ENCODE measurements at regions not wholly inside any gene's neighbourhood (a gene's known extent, or its start where the extent isn't known, plus 50 kb on each side); places are given as distances from the start of the nearest gene placed in this dataset.

DNA sequence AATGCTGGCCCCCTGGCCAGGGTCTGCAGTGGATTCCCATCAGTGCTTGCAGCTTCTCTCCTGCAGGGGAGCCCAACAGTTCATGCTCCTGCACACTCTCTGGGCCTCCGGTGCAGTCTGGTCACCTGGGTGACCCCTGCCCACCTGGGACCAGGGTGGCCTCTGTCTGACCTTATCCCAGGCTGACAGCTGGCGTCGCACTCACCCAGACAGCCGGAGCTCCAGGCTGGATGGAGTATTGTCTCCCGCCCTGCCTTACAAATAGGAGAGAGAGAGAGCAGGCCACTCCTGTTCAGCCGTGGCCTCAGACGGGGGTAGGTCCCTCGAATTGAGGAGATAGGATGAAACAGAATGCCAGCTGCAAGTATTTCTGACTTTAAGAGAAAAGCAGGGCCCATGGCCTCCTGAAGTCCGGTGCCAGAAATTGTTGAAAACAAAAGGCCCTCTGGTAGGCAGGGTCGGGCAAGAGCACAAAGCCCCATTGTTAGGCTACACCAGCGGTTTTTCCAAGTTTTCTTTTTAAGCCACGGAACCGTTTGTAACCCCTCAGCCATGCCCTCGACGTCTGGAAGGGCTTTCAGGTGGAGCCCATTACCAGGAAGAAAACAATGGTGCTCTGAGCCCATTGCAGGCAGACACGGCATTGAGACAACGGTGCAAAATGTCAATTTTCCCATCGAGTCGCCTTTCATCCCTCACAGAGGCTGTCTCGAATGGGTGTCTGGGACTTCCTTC lies 258.4 kb downstream of the BCL11A start:
- DNase-seq, result no peak

DNA sequence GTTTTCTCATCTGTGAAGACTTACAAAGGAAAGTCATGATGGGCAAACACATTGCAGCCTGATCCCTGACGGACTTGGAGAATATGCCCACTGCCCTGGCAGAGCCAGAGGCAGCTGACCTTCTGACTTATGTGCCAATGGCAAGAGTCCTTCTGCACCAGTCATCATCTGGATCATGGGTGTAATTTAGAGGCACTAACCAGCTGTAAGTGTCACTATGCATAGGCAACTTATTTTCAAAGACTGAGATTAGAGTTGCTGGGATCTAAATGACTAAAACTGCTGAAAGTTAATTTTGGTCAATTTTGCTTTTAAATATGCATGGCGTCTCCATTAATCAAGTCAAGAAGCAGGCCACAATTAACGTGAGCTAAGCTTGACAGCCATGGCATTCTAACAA lies 261.2 kb downstream of the BCL11A start:
- no peak for DNase-seq

DNA sequence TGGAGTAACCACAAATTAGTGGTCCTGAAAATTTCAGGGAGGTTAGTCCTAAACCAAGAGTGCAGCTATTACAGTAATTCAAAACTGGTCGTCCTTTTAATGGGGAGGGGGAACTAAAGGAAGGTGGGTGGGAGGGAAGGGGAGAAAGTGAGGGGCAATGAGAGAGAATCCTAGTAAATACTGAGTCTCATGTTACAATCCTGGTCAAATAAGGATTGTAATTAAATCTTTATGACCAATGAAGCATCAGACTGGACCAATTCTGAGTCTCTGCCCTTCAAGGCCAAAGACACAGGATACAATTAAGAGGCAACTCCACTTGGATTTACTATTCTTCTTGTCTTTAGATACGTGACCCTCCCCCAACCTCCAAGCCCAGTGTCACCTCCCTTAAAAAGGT lies 262.9 kb downstream of the BCL11A start:
- DNase-seq, result no peak

DNA sequence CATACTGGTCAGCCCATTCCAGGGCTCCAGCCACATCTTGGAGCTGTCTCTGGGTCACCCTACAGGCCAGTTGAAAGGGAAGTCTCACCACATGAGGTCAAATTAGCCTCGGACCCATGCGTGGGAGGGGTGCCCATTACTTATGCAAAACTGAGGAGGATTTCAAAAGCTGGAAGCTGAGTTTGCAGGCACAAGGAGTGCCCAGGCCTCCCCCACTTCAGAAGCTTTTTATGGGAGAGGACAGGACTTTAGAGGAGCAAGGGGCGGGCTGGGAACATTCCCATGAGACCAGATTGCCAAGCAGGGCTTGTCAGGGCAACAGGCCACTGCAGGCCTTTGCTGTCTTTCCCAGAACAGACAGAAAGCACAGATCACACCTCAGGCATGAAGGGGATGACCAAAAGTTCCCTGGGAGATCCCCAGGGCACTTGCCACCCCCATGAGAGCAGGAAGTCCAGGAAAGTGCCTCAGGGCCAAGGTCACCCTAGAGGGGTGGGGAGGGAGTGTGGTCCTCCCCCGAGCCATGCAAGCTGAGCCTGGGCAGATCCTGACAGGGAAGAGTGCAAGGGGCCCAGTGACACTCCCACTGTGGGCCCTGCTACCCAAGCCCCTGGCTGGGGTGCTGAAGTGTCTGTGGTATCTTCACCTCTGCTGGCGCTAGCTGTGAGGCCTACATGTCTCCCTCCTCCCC lies 267.7 kb downstream of the BCL11A start:
- DNase-seq, result peak; percentile 37 to 73 (median 60)

DNA sequence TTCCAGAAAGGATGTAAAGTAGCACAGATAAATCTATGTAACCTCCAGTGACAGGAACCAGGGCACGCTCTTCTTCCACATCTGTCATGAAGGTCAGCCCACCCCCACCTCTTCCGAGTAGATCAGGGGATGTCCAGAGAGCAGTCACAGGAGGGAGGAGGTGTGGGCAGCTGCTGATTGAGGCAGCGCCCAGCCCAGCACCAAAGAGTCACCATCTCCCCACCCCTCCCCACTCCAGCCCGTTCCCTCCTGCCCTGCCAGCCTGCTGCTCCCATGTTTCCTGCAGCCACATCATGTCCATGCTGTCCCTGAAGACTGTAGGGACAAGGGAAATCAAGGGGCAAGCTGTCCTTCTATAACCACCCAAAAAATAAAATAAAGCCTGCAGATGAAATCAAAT lies 269.8 kb downstream of the BCL11A start:
- DNase-seq, result no peak

DNA sequence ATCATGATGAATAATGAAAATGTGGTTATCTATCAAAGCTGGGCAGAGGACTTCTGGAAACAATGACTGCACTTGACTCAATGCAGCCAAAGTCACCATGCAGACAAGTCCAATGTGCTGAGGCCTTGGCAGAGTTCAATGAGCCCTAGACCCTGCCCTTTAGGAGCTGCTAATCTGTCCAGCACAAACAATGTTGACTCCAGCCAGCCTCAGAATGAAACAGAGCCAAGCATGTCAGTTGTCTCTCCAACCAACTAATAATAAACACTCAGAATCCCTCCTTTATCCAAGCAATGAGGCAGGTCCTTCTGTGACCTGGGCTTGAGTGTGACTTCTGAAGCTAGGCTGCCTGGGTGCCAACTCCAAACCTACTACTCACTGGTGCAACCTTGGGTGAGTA lies 270.6 kb downstream of the BCL11A start:
- DNase-seq, result no peak

DNA sequence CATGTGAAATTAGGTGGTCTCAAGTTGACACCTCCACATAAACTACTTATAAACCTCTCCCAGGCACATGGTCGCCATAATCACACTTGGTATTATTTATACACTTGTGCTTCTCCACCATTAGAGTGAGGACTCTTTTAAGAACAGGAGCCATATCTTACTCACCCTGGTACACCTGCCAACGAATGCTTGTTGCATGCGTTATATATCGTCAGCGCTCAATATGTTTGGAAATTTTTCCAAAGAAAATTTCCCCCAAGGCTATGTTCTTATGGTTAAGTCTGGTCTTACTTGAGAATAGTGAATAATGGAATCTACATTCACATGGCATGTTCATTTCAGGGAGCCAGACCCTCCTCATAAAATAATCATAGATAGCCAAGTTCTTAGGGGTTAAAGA lies 271.7 kb downstream of the BCL11A start:
- DNase-seq, result no peak

DNA sequence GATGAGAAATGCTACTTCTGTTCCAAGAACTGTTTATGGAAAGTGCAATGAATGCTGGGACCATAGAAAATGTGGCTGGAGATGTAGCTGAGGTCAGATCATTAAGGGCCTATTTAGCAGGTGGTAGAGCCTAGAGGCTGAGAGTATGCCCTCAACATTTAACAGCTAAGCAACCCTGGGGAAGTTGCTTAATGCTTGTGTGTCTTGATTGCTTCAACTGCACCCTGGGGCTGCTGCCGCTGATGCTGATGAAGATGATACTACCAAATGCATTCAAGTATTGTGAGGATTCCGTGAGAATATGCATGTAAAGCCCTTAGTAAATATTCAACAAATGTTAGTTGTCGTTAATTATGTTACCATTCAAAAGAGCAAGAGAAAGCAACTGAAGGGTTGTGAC lies 273.2 kb downstream of the BCL11A start:
- DNase-seq, result no peak

DNA sequence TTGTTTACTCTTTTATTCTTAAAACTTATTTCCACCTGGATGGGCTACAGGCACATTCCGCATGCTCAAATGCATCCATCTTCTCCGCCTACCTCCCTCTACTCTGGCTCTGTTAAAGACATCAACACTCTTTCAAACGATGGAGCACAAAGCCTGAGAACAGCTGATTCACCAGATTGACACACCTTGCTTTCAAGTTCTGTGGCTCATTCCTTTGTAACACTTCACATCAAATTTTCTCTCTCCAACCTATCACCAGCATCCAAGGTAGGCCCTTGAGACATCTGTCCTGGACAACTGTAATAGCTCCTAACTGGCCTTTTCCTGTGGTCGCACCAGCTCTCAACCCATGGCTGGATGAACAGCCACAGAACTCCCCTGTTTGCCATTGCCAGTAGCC lies 274.5 kb downstream of the BCL11A start:
- no peak for DNase-seq

DNA sequence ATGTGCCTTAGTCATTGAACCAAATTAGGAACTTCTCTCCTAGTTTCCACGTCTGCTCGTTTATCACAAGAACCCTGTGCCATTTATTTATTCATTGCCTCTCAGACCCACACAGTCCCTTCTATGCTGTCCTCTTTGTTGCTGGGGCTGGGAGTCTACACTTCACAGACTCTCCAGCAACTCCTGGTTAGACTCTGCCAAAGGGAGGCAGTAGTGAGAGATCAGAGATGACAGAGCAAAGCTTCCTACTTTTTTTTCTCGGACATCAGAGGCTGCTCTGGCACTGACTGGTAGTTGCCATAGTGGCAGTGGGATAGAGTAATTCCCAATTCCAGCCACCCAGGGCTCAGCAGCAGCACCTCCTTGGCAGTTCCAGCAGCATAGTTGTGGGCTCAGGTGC lies 277.5 kb downstream of the BCL11A start:
- no peak for DNase-seq

DNA sequence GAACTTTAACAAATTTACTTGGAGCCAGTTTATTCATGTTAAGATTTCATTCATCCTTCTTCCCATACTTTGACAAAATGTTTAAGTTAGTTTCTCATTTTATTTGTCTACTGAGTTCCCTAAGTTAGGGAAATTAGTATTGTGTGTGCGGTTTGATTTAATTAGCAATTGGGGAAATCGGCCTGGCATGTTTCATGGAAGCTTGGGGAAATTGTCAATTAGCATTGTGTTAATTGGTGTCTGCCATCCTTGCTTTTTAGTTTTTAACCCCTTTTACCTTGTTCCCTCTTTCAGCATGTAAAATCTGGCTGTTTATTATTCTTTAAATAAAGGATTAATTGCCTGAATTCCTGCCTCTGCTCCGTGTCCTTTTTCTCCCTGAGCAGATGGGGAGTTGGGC lies 279.6 kb downstream of the BCL11A start:
- no peak for DNase-seq

DNA sequence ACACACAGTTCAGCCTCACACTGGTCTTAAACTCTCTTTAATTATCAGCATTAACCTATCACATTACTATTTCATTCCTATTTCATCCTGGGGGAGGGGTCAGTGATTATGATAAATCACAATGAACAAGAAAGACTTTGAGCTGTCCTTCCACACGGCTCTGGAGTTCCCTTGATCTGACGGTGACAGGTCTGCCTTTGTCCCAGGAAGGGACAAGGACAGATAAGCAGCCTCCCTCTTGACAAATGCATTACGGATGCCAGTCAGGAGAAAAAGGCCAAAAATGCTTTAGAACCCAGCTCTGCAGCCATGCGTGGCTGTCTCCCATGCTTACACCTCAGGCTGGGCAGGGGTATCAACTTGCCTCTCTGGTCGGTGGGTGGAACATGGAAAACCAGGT lies 281.7 kb downstream of the BCL11A start:
- DNase-seq, result no peak

DNA sequence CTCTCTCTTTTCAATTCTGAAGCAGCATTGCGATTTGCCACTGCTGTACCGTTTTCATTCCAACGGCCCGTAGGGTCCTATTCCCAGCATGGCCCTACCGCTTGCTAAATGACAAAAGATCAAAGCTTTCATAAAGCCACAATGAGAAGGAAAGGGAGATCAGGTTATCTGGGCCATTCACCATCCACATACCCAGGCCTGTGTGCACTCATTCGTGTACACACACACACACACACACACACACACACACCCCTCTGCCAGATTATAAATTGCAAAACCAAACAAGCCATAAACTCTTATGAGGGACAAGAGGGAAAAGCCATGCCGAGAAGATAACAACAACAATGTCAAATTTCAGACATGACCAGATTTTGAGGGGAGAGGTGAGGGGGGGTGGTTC lies 282.3 kb downstream of the BCL11A start:
- no peak for DNase-seq

DNA sequence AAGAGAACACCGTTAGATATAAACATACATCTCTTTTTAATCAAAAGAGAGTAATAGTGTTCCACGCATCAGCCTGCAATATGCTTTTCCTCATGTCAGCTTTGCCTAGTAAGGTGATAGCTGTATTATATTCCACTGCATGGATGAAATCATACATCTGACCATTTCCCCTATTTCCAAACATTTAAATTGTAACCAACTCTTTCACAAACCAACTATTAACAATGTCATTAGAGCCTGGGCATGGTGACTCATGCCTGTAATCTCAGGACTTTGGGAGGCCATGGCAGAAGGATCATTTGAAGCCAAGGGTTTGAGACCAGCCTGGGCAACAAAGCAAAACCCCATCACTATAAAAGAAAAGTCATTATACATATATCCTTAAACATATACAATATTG lies 284.8 kb downstream of the BCL11A start:
- peak in 2 of 4 experiments; percentile 44 to 48 for DNase-seq

DNA sequence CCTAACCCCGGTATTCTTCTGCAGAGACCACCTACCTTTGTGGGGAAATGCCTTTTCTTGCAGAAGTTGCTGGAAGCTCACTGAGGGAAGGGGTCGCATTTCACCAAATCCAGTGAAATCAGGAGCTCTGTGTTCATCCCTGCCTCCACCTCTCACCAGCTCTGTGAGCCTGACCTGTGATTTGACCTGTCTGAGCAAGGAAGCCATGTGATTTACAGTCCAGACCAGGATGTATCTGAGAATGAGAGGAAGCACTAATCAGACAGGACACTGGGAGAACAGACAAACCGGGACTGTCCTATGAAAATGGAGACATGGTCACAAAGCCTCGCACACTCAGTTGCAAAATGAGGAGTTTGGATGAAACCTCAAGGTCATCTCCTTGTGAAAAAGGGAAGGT lies 285.4 kb downstream of the BCL11A start:
- no peak for DNase-seq

DNA sequence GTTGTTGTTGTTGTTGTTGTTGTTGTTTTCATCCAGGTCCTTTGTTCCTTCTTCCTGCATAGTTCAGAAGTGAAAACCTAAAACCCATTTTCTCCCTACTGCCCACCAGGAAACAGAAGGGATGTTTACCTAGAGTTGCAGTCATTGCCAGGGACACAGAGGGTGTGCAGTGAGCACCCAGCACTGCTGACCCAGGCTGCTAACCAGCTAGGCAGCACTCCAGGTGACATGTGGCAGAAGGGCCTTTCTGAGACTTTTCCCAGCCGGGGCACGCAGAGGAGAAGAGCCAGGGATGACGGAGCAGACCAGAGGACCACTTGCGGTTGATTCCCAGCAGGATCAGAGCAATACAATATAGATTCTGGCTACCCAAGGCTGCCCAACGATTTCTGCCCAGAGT lies 286.3 kb downstream of the BCL11A start:
- DNase-seq, result no peak

DNA sequence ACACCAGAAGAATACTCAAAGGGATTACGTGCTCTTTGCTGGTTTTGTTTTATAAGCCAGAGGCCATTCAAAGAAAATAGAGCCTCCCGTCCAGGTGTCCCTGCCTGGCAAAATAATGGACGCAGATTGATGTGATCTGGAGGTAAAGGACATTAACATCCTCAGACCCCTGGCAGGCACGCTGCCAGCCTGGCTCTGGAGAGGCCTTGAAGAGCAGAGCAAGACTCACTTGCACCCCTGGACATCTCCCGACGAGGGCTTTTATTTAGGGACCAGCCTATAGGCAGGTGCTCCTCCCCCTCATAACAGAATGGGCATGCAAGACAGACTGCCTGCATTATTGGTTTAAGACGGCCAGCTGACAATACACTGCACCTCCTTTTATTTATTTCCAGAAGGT lies 291.3 kb downstream of the BCL11A start:
- no peak for DNase-seq

DNA sequence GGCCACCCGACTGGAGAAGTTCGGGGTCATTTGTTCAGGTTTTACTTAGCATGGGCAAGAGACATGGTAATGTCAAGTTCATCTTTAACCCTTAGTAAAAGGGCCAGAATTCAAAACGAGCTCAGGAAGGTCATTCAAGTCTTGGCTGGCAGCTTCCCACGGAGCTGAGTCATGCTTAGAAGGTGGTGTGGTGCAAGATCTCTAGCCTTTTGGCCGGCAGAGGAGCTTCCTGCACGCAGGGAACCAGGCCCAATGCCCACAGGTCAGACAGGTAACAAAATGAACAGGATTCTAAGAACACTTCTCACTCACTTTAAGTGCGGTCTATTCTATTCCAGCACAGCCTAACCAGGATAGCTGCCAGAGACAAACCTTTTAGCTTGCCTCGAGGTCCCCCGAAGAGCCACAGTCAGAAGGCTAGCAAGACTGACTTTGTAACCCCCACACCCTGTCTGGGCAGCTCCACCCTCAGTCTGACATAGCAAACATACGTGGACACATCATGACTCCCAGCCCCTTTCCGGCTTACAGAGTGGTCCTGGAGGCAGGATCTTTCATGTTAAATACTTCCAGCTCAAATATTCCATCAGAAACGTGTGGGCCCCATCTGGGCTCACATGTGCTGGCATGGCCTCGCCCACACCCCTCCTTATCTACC lies 292.7 kb downstream of the BCL11A start:
- peak; percentile 55 to 79 (median 69) for DNase-seq

DNA sequence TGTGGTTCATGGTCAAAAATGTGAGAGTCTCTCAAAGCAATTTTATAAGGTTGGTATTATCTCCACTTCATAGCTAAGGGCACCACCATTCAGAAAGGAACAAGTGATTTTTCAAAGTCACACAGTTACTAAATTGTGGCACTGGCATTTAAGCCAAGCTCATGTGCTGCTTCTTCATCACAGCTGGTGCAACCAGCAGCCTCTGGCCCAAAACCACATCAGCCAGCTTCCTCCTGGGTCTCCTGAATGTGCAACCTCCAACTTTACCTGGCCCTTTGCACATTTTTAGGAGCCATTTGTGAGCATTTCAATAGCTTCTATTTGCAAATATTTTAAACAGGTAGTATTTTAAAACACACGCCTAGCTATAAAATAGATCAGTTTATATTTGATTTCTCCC lies 293.7 kb downstream of the BCL11A start:
- DNase-seq, result peak; percentile 6 to 51 (median 43)

DNA sequence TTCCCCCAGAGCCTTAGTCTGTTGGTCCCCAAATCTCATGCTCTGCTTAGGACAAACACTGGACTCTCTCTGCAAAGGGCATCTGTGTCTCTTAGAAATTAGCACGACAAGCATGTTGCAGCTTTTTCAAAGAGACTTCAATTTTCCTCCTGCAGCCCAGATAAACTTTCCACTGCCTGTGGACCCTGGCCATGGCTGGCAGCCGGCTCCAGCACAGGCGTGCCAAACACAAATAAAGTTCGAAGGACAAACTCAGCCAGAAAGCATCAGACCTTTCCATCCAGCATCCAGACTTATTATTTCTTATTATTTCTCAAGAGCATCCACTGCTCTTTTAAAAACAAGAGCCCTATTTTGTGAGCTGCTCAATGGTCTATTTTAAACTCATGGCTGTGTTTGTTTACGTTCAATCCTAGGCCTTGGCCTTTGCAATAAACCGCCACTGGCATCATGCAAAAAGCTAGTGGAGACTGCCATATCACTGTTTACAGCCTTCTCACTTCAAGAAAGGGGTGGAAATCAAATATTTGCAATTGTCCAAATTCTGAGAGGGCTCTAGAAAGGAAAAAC lies 300.8 kb downstream of the BCL11A start:
- DNase-seq, result no peak

DNA sequence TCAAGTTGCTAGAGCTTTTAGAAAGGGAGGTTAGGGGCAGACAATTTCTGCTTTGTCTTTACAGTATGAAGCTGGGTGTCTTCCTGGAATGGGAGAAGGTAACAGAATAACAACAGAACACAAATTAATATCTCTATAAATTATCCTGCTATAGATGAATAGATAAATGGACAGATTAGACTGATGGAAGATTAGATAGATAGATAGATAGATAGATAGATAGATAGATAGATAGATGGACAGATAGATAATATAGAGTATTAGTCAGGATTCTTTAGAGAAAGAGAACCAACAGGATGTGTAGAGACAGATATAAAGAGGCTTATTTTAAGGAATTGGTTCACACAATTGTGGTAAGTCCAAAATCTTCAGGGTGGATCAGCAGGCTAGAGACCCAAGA lies 302.2 kb downstream of the BCL11A start:
- no peak for DNase-seq

DNA sequence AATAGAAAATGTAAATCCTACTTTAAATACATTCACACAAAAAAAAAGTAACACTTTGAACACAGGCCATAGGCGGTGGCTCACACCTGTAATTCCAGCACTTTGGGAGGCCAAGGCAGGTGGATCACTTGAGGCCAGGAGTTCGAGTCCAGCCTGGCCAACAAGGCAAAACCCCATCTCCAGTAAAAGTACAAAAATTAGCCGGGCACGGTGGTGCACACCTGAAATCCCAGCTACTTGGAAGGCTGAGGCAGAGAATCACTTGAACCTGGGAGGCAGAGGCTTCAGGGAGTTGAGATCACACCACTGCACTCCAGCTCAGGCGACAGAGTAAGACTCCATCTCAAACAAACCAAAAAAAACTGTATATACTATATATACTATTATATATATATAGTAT lies 303.6 kb downstream of the BCL11A start:
- no peak for DNase-seq

DNA sequence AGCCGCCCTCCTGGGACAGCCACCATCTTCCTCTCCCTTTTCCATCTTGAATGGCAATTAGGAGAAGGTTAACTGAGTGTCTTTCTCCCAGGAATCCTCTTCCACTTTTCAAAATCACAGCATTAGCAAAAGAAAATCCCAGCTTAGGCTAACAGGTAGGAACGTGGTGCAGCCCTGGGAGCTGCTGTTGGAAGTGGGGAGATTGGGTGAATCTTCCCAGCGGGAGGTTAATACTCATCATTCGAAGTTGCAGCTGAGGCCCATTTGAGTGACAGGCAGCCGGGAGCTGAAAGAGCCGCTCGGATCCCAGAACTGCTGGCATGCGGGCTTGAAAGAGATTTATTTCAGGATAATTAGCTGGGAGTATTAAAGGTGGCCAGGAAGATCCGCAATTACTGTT lies 306.0 kb downstream of the BCL11A start:
- DNase-seq, result no peak

DNA sequence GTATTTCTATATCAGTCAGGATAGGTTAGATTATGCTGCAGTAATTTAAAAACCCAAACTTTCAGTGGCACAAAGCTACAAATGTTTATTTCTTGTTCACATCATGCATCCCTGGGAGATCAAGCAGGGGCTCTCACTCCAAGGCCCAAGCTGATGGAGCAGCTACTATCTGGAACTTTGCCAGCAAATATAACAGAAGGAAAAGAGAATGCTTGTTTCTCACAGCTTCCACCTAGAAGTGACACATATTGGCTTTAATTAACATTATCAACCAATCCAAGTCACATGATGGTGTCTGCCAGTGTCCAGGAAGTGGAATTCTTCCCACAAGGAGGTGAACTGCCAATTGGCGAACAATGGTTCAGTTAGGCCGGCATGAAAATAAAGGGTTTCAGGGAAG lies 306.9 kb downstream of the BCL11A start:
- peak in 1 of 4 experiments; percentile 12 for DNase-seq
